SK-N-SH treated with all-trans-retinoic acid at 6 μM for 48 hours (cell line): ENCODE measurements at regions not wholly inside any gene's neighbourhood (a gene's known extent, or its start where the extent isn't known, plus 50 kb on each side); places are given as distances from the start of the nearest gene placed in this dataset.

ENCODE experiments used
- ATAC-seq: fragments of 200-7000 bp; cut with Tn5 transposase; 3 replicates; pipeline ENCODE4 v1.9.1; 2020; ENCODE audit warnings: mild to moderate bottlenecking, moderate library complexity
- ARNTL ChIP-seq: fragments of 450-650 bp; formaldehyde crosslinking; IDR thresholded peaks from 2 replicates; pipeline ENCODE4 v1.5.0; 2020; ENCODE audit warnings: low read depth, mild to moderate bottlenecking, moderate library complexity, borderline replicate concordance
- BACH2 ChIP-seq: fragments of 250-450 bp; sonication (Bioruptor Pico); IDR thresholded peaks from 2 replicates; pipeline ENCODE4 v1.9.0; 2021; ENCODE audit warnings: mild to moderate bottlenecking, borderline replicate concordance
- CREB5 ChIP-seq: fragments of 250-450 bp; sonication (Bioruptor Pico); IDR thresholded peaks from 2 replicates; pipeline ENCODE4 v1.5.1; 2020; ENCODE audit warnings: low read depth, mild to moderate bottlenecking, moderate library complexity
- CSDC2 ChIP-seq: fragments of 250-450 bp; sonication (Bioruptor Pico); IDR thresholded peaks from 2 replicates; pipeline ENCODE4 v1.5.0; 2020; ENCODE audit warnings: mild to moderate bottlenecking, moderate library complexity
- CSRNP3 ChIP-seq: fragments of 250-450 bp; sonication (Bioruptor Pico); IDR thresholded peaks from 2 replicates; pipeline ENCODE4 v1.5.1; 2021; ENCODE audit warnings: mild to moderate bottlenecking, moderate library complexity
- GLIS3 ChIP-seq: fragments of 250-450 bp; sonication (Bioruptor Pico); IDR thresholded peaks from 2 replicates; pipeline ENCODE4 v1.5.0; 2020; ENCODE audit warnings: mild to moderate bottlenecking, moderate library complexity
- ISL1 ChIP-seq: fragments of 250-450 bp; sonication (Bioruptor Pico); IDR thresholded peaks from 2 replicates; pipeline ENCODE4 v2.1.2; 2022; ENCODE audit warnings: mild to moderate bottlenecking, moderate library complexity
- OSR1 ChIP-seq: fragments of 250-450 bp; sonication (Bioruptor Pico); IDR thresholded peaks from 2 replicates; pipeline ENCODE4 v1.8.0; 2022; ENCODE audit warnings: moderate library complexity, mild to moderate bottlenecking, inconsistent platforms
- POU6F1 ChIP-seq: fragments of 250-450 bp; sonication (Bioruptor Pico); IDR thresholded peaks from 2 replicates; pipeline ENCODE4 v1.8.0; 2021; ENCODE audit warnings: low read depth, mild to moderate bottlenecking, moderate library complexity, borderline replicate concordance
- PPARA ChIP-seq: fragments of 250-450 bp; sonication (Bioruptor Pico); IDR thresholded peaks from 2 replicates; pipeline ENCODE4 v1.5.0; 2020; ENCODE audit warnings: mild to moderate bottlenecking, borderline replicate concordance
- RARB ChIP-seq: fragments of 250-450 bp; sonication (Bioruptor Pico); IDR thresholded peaks from 2 replicates; pipeline ENCODE4 v1.8.0; 2021; ENCODE audit warnings: mild to moderate bottlenecking, moderate library complexity
- SNAI2 ChIP-seq: fragments of 250-450 bp; sonication (Bioruptor Pico); IDR thresholded peaks from 2 replicates; pipeline ENCODE4 v1.5.0; 2020; ENCODE audit warnings: mild to moderate bottlenecking, moderate library complexity
- TCF4 ChIP-seq: fragments of 250-450 bp; sonication (Bioruptor Pico); IDR thresholded peaks from 2 replicates; pipeline ENCODE4 v1.8.0; 2021; ENCODE audit warnings: mild to moderate bottlenecking, moderate library complexity, borderline replicate concordance
- TOX ChIP-seq: fragments of 250-450 bp; sonication (Bioruptor Pico); IDR thresholded peaks from 2 replicates; pipeline ENCODE4 v1.8.0; 2021; ENCODE audit warnings: mild to moderate bottlenecking, moderate library complexity, borderline replicate concordance
- TSHZ2 ChIP-seq: fragments of 250-450 bp; sonication (Bioruptor Pico); IDR thresholded peaks from 2 replicates; pipeline ENCODE4 v1.5.0; 2020; ENCODE audit warnings: mild to moderate bottlenecking, moderate library complexity
- ZC3H10 ChIP-seq: fragments of 250-450 bp; sonication (Bioruptor Pico); IDR thresholded peaks from 2 replicates; pipeline ENCODE4 v1.5.1; 2021; ENCODE audit warnings: mild to moderate bottlenecking, moderate library complexity
- ZFP3 ChIP-seq: fragments of 250-450 bp; sonication (Bioruptor Pico); IDR thresholded peaks from 2 replicates; pipeline ENCODE4 v1.5.0; 2020; ENCODE audit warnings: mild to moderate bottlenecking, moderate library complexity
- ZFP30 ChIP-seq: fragments of 450-650 bp; formaldehyde crosslinking; IDR thresholded peaks from 2 replicates; pipeline ENCODE4 v1.5.0; 2022; ENCODE audit warnings: mild to moderate bottlenecking, moderate library complexity
- ZNF565 ChIP-seq: fragments of 450-650 bp; formaldehyde crosslinking; conservative IDR thresholded peaks from 2 replicates; pipeline ENCODE4 v1.5.0; 2020; ENCODE audit warnings: low read depth, mild to moderate bottlenecking, moderate library complexity
- ZNF70 ChIP-seq: fragments of 450-650 bp; formaldehyde crosslinking; IDR thresholded peaks from 2 replicates; pipeline ENCODE4 v1.5.0; 2020; ENCODE audit warnings: mild to moderate bottlenecking, moderate library complexity
- ZNF8 ChIP-seq: fragments of 450-650 bp; formaldehyde crosslinking; IDR thresholded peaks from 2 replicates; pipeline ENCODE4 v1.5.0; 2020; ENCODE audit warnings: mild to moderate bottlenecking, moderate library complexity

GRCh38 chr5:38117784-38118479 lies 140.4 kb upstream of the EGFLAM start:
- no peak for ATAC-seq
- TF ChIP-seq ZNF565 (no peak), CSRNP3 (CRISPR knock-in tag) (no peak), ISL1 (CRISPR knock-in tag) (no peak), ZFP30 (CRISPR knock-in tag) (no peak), ARNTL (CRISPR knock-in tag) (no peak), CSDC2 (CRISPR knock-in tag) (no peak), BACH2 (CRISPR knock-in tag) (no peak), ZNF70 (CRISPR knock-in tag) (no peak), ZC3H10 (CRISPR knock-in tag) (no peak)

- no peak for ATAC-seq
- TF ChIP-seq ZFP30 (CRISPR knock-in tag) = no peak
- TF ChIP-seq CSDC2 (CRISPR knock-in tag) = no peak
- no peak for TF ChIP-seq ISL1 (CRISPR knock-in tag)
- no peak for TF ChIP-seq TSHZ2 (CRISPR knock-in tag)
These were observed 143.0 kb upstream of the EGFLAM start for GRCh38 chr5:38115318-38115827.

- no peak for TF ChIP-seq CSRNP3 (CRISPR knock-in tag)
- TF ChIP-seq POU6F1 (CRISPR knock-in tag) = no peak
- no peak for TF ChIP-seq PPARA
- no peak for TF ChIP-seq ZFP3 (CRISPR knock-in tag)
- TF ChIP-seq RARB (CRISPR knock-in tag) = no peak
- no peak for TF ChIP-seq ZC3H10 (CRISPR knock-in tag)
- no peak for TF ChIP-seq BACH2 (CRISPR knock-in tag)
- TF ChIP-seq SNAI2 (CRISPR knock-in tag) = no peak
- no peak for TF ChIP-seq GLIS3 (CRISPR knock-in tag)
- TF ChIP-seq ARNTL (CRISPR knock-in tag) = no peak
- TF ChIP-seq CREB5 (CRISPR knock-in tag) = no peak
- no peak for TF ChIP-seq OSR1 (CRISPR knock-in tag)
- TF ChIP-seq TCF4 = no peak
- TF ChIP-seq ISL1 (CRISPR knock-in tag) = no peak
- ATAC-seq = no peak
These were observed 144.5 kb upstream of the EGFLAM start for GRCh38 chr5:38113880-38114279.

- ATAC-seq = no peak
- TF ChIP-seq PPARA (no peak), ARNTL (CRISPR knock-in tag) (no peak), ZC3H10 (CRISPR knock-in tag) (no peak), OSR1 (CRISPR knock-in tag) (no peak), TCF4 (no peak), RARB (CRISPR knock-in tag) (no peak), GLIS3 (CRISPR knock-in tag) (no peak), POU6F1 (CRISPR knock-in tag) (no peak), SNAI2 (CRISPR knock-in tag) (no peak), CREB5 (CRISPR knock-in tag) (no peak), ZFP3 (CRISPR knock-in tag) (no peak), ZNF8 (CRISPR knock-in tag) (no peak), TOX (CRISPR knock-in tag) (no peak)
These were observed 144.9 kb upstream of the EGFLAM start for GRCh38 chr5:38113456-38113855.
